ENCODE measurements at regions not wholly inside any gene's neighbourhood (a gene's known extent, or its start where the extent isn't known, plus 50 kb on each side); places are given as distances from the start of the nearest gene placed in this dataset.

- in situ Hi-C loops (cut with HindIII; ENCODE audit: low sequenced_read_pairs) = loop anchor here (25.0 kb wide), 1 partner anchor 93 kb away; the partner anchor contains the start of gene SPRED2
- peak; percentile 68 for DNase-seq (ENCODE audit: low spot score)
Observed at GRCh38 chr2:65530547-65531320, 98.3 kb upstream of the SPRED2 start.

GRCh38 chr2:65529419-65529818 lies 97.0 kb upstream of the SPRED2 start:
- in situ Hi-C loops (cut with HindIII; ENCODE audit: low sequenced_read_pairs) = loop anchor here (25.0 kb wide), 1 partner anchor 92 kb away; the partner anchor contains the start of gene SPRED2
- DNase-seq (ENCODE audit: low spot score) = no peak

GRCh38 chr2:65528241-65528574 lies 95.8 kb upstream of the SPRED2 start:
- DNase-seq (ENCODE audit: low spot score) = no peak
- in situ Hi-C loops (cut with HindIII; ENCODE audit: low sequenced_read_pairs) = loop anchor here (25.0 kb wide), 1 partner anchor 91 kb away; the partner anchor contains the start of gene SPRED2

GRCh38 chr2:65527451-65528240 lies 95.2 kb upstream of the SPRED2 start:
- in situ Hi-C loops (cut with HindIII; ENCODE audit: low sequenced_read_pairs) = loop anchor here (25.0 kb wide), 1 partner anchor 90 kb away; the partner anchor contains the start of gene SPRED2
- DNase-seq (ENCODE audit: low spot score) = no peak

GRCh38 chr2:65525616-65526231 lies 93.3 kb upstream of the SPRED2 start:
- DNase-seq (ENCODE audit: low spot score) = no peak
- in situ Hi-C loops (cut with HindIII; ENCODE audit: low sequenced_read_pairs) = loop anchor here (25.0 kb wide), 1 partner anchor 88 kb away; the partner anchor contains the start of gene SPRED2

- no peak for DNase-seq (ENCODE audit: low spot score)
- in situ Hi-C loops (cut with HindIII; ENCODE audit: low sequenced_read_pairs) = no loop called here
Observed at GRCh38 chr2:65522922-65523321, 90.5 kb upstream of the SPRED2 start.

- no peak for DNase-seq (ENCODE audit: low spot score)
- in situ Hi-C loops (cut with HindIII; ENCODE audit: low sequenced_read_pairs) = no loop called here
Observed at GRCh38 chr2:65518751-65519150, 86.4 kb upstream of the SPRED2 start.

GRCh38 chr2:65514555-65515195 lies 82.3 kb upstream of the SPRED2 start:
- in situ Hi-C loops (cut with HindIII; ENCODE audit: low sequenced_read_pairs) = no loop called here
- no peak for DNase-seq (ENCODE audit: low spot score)

- no peak for DNase-seq (ENCODE audit: low spot score)
- in situ Hi-C loops (cut with HindIII; ENCODE audit: low sequenced_read_pairs) = no loop called here
Observed at GRCh38 chr2:65512783-65513182, 80.4 kb upstream of the SPRED2 start.

- no peak for DNase-seq (ENCODE audit: low spot score)
- in situ Hi-C loops (cut with HindIII; ENCODE audit: low sequenced_read_pairs) = no loop called here
Observed at GRCh38 chr2:65511306-65511705, 78.9 kb upstream of the SPRED2 start.

GRCh38 chr2:65508225-65508624 lies 75.8 kb upstream of the SPRED2 start:
- in situ Hi-C loops (cut with HindIII; ENCODE audit: low sequenced_read_pairs) = no loop called here
- DNase-seq (ENCODE audit: low spot score) = no peak

GRCh38 chr2:65507102-65508069 lies 75.0 kb upstream of the SPRED2 start:
- in situ Hi-C loops (cut with HindIII; ENCODE audit: low sequenced_read_pairs) = no loop called here
- no peak for DNase-seq (ENCODE audit: low spot score)

- in situ Hi-C loops (cut with HindIII; ENCODE audit: low sequenced_read_pairs) = no loop called here
- DNase-seq (ENCODE audit: low spot score) = no peak
Observed at GRCh38 chr2:65504814-65505697, 72.7 kb upstream of the SPRED2 start.

- in situ Hi-C loops (cut with HindIII; ENCODE audit: low sequenced_read_pairs) = no loop called here
- DNase-seq (ENCODE audit: low spot score) = peak; percentile 9
Observed at GRCh38 chr2:65504201-65504600, 71.8 kb upstream of the SPRED2 start.

GRCh38 chr2:65503746-65504145 lies 71.3 kb upstream of the SPRED2 start:
- in situ Hi-C loops (cut with HindIII; ENCODE audit: low sequenced_read_pairs) = no loop called here
- DNase-seq (ENCODE audit: low spot score) = peak; percentile 38

GRCh38 chr2:65501836-65502235 lies 69.4 kb upstream of the SPRED2 start:
- in situ Hi-C loops (cut with HindIII; ENCODE audit: low sequenced_read_pairs) = no loop called here
- no peak for DNase-seq (ENCODE audit: low spot score)

- in situ Hi-C loops (cut with HindIII; ENCODE audit: low sequenced_read_pairs) = no loop called here
- no peak for DNase-seq (ENCODE audit: low spot score)
Observed at GRCh38 chr2:65501074-65501473, 68.7 kb upstream of the SPRED2 start.
